NCI-H345 treated with DMSO at 0.1 percent for 48 hours (cell line): ENCODE measurements at regions not wholly inside any gene's neighbourhood (a gene's known extent, or its start where the extent isn't known, plus 50 kb on each side); places are given as distances from the start of the nearest gene placed in this dataset.
"Not testable (repeated sequence)": the region's sequence is repeated elsewhere in the genome, so short reads cannot be mapped to it uniquely, and the experiment has no call there.

Source experiments
- DNase-seq: peaks from one replicate; lab custom pipeline; 2025; ENCODE audit not compliant: unreplicated experiment; lab: John Stamatoyannopoulos, UW

GRCh38 chr12:75630091-75630490, 118.7 kb upstream of the KRR1 start:
- no peak for DNase-seq

GRCh38 chr12:75628916-75629315, 117.5 kb upstream of the KRR1 start:
- DNase-seq = no peak

GRCh38 chr12:75628511-75628910, 117.1 kb upstream of the KRR1 start:
- DNase-seq = no peak

- no peak for DNase-seq
Measured at GRCh38 chr12:75623631-75624154, 112.3 kb upstream of the KRR1 start.

- no peak for DNase-seq
Measured at GRCh38 chr12:75622492-75622891, 111.1 kb upstream of the KRR1 start.

- not testable (repeated sequence) for DNase-seq
Measured at GRCh38 chr12:75614396-75614795, 103.0 kb upstream of the KRR1 start.

- no peak for DNase-seq
Measured at GRCh38 chr12:75613981-75614380, 102.6 kb upstream of the KRR1 start.

- no peak for DNase-seq
Measured at GRCh38 chr12:75611041-75611440, 99.6 kb upstream of the KRR1 start.

GRCh38 chr12:75606956-75607355, 95.5 kb upstream of the KRR1 start:
- DNase-seq = no peak

- no peak for DNase-seq
Measured at GRCh38 chr12:75606151-75606550, 94.7 kb upstream of the KRR1 start.

GRCh38 chr12:75603475-75603874, 92.1 kb upstream of the KRR1 start:
- DNase-seq = no peak

GRCh38 chr12:75602106-75602505, 90.7 kb upstream of the KRR1 start:
- no peak for DNase-seq

- DNase-seq = no peak
Measured at GRCh38 chr12:75600146-75600545, 88.7 kb upstream of the KRR1 start.

GRCh38 chr12:75599061-75599460, 87.7 kb upstream of the KRR1 start:
- no peak for DNase-seq

GRCh38 chr12:75596406-75596805, 85.0 kb upstream of the KRR1 start:
- no peak for DNase-seq

- DNase-seq = no peak
Measured at GRCh38 chr12:75592638-75593335, 81.4 kb upstream of the KRR1 start.

GRCh38 chr12:75592086-75592485, 80.7 kb upstream of the KRR1 start:
- no peak for DNase-seq

GRCh38 chr12:75591628-75592027, 80.2 kb upstream of the KRR1 start:
- DNase-seq = no peak

GRCh38 chr12:75589801-75590200, 78.4 kb upstream of the KRR1 start:
- no peak for DNase-seq

- no peak for DNase-seq
Measured at GRCh38 chr12:75587340-75588106, 76.1 kb upstream of the KRR1 start.

GRCh38 chr12:75585330-75585729, 73.9 kb upstream of the KRR1 start:
- no peak for DNase-seq

- DNase-seq = no peak
Measured at GRCh38 chr12:75583355-75583754, 71.9 kb upstream of the KRR1 start.
